GM12873 (cell line): ENCODE measurements at regions not wholly inside any gene's neighbourhood (a gene's known extent, or its start where the extent isn't known, plus 50 kb on each side); places are given as distances from the start of the nearest gene placed in this dataset.

Experiments used
- TF ChIP-seq, protein P1 (sequence below): IDR thresholded peaks from 2 replicates; pipeline ENCODE4 v1.5.1; 2012; ENCODE audit warnings: low read depth, mild to moderate bottlenecking, moderate library complexity, low read length, control low read depth; ENCODE audit not compliant: insufficient read depth; ENCODE audit errors: missing control alignments

DNA sequence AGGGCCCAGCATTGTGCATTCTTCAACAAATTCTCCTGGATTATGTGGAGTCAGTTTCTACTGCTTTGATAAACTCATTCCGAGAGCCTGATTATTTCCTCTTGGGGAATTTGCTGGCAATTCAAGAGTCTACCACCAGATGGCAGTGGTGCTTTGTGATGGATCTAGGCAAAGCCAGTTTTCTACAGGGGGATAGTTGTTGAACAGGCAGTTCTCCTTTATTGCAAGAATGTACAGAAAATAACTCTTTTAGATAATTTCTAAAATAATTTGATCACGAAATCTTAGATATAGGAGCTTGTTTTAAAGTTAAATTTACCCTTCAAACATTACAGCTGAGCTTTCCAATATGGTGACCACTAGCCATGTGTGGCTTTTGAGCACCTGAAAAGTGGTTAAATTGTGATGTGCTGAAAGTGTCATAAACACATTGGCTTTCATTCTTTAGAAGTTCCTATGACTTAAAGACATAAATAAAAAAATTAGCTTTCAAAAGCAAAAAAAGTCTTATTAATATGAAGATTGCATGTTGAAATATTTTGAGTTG lies 66.7 kb upstream of the HAAO start:
- TF ChIP-seq, protein P1, sequence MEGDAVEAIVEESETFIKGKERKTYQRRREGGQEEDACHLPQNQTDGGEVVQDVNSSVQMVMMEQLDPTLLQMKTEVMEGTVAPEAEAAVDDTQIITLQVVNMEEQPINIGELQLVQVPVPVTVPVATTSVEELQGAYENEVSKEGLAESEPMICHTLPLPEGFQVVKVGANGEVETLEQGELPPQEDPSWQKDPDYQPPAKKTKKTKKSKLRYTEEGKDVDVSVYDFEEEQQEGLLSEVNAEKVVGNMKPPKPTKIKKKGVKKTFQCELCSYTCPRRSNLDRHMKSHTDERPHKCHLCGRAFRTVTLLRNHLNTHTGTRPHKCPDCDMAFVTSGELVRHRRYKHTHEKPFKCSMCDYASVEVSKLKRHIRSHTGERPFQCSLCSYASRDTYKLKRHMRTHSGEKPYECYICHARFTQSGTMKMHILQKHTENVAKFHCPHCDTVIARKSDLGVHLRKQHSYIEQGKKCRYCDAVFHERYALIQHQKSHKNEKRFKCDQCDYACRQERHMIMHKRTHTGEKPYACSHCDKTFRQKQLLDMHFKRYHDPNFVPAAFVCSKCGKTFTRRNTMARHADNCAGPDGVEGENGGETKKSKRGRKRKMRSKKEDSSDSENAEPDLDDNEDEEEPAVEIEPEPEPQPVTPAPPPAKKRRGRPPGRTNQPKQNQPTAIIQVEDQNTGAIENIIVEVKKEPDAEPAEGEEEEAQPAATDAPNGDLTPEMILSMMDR, result peak; percentile 84

DNA sequence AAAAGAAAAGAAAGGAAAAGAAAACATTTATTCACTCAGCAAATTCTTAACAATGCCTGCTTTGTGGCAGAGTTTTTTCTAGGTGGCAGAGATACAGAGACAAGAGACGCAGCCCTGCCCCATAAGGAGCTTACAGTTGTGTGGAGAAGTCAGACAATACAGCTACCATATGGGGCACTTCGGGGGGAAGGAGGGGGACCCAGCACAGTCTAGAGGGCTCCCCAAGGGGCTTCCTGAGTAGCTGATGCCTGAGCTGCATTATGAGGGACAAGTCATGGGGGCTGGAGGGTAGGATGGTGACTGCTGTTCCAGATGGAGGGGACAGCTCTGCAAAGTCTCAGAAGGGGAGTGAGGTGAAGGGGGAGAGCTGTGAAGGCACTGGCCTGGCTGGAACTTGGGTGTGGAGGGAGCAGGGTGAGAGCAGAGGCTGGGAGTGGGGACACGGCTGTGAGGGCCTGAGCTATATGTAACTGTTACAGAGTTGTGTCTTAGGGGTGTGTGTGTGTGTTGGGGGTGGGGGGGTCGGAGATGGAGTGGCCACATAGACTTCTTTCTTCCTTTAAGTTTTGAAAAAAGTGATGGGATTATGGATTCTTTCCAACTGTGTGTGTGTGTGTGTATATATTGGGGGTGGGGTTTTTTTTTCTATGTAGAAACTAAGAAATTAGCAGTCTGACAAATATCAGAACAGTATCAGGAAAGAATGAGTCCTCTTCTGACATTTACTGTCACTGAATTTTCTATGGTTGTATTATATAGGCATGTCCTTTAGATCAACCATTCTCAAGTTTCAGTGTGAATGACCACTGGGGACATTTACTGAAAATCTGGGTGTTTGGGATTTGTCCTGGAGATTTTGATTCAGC lies 66.0 kb upstream of the HAAO start:
- TF ChIP-seq, protein P1, result no peak

DNA sequence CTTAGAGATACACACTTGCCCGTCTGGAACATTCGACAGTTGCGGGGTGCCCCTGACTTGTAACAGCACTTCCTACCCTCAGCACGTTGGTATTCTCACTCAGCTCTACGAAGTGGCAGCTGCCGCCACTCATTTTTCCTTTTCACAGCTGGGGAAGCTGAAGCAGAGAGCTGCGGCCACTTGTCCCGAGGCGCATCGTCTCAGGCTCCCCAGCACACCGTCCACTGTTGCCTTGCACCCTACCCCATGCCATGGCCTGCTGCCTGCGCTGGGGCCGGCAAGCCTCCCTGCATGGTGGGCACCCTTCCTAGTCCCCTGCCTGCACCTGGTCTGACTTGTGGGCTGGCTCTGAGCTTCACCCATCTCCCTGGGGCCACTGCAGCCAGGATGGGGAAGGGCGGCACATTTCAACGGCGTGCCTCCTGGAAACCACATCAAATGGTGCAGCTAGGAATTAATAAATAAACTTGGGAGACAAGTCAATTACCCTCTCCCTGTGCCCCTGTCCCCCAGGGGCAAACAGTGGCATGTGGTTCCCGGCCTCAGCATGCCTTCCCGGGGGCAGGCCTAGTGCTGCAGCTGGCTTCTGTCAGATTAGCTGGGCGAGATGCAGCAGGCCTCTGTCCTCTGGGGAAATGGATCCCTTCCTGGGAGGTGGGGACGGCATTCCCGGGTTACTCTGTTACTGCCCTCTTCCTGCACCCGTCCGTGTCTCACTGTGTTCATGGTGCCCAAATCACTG lies 64.7 kb upstream of the HAAO start:
- TF ChIP-seq, protein P1, result no peak

DNA sequence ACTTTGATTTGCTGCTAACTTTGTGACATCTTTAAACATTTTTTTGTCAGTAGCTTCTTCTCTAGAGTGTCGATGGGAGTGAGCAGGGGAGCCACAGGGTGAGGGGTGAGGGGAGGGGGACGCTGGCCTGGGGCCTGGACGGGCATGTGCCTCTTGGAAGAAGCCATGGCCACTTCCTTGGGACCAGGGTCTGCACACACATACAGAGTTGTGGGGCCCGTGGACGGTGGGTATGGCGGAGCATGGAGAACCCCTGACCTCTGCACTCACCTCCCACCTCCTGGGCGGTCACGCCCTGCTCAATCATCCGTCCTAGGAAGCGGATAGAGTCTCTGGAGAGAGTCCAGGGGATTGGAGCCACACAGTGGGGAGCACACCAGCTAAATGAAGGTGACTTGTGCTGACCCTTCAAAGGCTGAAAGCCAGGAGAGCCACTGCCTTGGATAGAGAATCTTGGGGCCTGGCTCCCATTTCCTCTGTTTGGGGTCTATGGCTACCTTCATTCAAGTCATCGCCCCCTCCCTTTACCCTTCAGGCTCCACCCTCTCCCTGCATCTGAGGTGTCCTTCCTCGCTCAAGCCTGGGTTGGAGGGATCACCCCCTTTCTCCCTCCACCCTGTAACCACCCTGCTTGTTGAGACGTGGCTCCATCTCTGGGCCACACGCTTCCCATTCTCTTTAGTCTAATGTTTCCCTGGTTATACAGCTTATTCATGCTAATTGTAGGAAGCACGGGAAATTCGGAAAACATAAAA lies 63.9 kb upstream of the HAAO start:
- TF ChIP-seq, protein P1, result no peak

DNA sequence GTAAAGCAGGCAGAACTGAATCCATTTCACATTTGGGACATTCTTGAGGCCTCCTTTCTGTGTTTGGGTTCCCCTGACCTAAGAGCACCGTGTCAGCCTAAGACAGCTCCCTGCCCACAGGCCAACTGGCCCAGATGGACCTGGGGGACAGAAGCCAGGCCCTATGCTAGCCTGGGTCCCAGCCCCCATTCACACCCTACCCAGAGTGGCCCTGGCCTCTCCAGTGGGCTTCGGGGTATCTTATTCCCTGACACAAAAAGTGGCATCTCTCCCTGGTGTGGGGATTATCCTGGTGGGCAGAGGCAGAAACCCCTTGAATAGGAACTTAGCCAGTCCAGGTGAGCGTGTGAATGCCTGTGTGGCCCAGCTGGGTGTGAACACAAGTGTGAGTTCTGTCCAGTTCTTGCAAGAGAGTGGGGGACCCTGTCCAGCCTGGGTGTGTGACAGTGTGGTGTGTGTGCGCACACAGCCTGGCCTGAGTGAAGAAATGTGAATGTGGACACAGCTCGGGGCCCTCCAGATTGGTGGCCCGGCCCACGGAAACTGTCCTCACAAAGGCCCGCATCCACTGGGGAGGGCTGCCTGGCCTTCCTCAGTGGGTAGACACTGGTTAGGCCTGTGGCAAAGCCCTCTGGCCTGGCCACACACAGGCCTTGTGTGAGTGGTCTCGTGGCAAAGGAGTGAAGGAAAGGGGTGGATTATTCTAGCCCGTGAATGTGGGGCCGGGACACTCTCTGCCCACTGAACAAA lies 63.0 kb upstream of the HAAO start:
- TF ChIP-seq, protein P1, result no peak

DNA sequence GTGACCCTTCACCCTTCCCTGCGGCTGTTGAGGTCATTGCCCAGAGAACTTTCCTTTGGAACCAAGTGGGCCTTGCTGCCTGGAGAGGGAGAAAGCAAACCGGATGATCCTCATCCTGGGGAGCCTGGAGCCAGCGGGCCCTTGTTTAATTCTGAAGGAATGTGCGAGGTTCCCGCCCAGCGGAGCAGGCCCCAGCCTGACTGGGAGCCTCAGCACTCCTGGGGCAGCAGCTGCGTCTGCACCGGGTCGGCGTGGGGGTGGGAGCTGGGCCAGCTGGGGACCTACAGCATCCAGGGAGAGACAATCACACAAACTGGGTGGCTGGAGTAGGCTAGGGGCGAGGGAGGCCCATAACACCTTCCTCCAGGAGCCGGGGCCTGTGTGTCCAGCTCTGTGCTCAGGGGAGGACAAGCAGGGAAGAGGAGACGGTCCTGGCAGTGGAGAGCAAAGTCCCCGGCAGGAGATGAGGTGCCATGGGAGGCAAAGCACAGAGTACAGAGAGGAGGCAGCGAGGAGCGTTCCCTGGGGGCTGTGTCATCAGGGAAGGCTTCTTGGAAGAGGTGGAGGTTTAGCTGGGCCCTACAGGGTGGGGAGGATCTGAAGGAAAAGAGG lies 61.9 kb upstream of the HAAO start:
- TF ChIP-seq, protein P1, result no peak
